DOHH2 (cell line): ENCODE measurements at regions not wholly inside any gene's neighbourhood (a gene's known extent, or its start where the extent isn't known, plus 50 kb on each side); places are given as distances from the start of the nearest gene placed in this dataset.

Experiments
- H3F3A ChIP-seq: fragments of 200-600 bp; sonication (generic), shearing (Covaris generic); 2 replicates; pipeline ENCODE4 v1.6.0; 2016; ENCODE audit warnings: antibody characterized with exemption, mild to moderate bottlenecking; ENCODE audit not compliant: control insufficient read depth, insufficient read depth
- H3K27ac ChIP-seq: fragments of 200-600 bp; sonication (generic); 2 replicates; pipeline ENCODE4 v1.5.1; 2014; ENCODE audit warnings: low read depth, mild to moderate bottlenecking, low read length, moderate library complexity
- H3K27me3 ChIP-seq: fragments of 200-600 bp; sonication (generic); 2 replicates; pipeline ENCODE4 v1.6.1; 2014; ENCODE audit warnings: mild to moderate bottlenecking, low read length, mixed read lengths; ENCODE audit not compliant: control insufficient read depth
- H3K36me3 ChIP-seq: fragments of 200-600 bp; sonication (generic); 2 replicates; pipeline ENCODE4 v1.6.1; 2014; ENCODE audit warnings: mild to moderate bottlenecking, low read length, moderate library complexity, mixed read lengths; ENCODE audit not compliant: control insufficient read depth
- H3K4me1 ChIP-seq: fragments of 200-600 bp; sonication (generic); 2 replicates; pipeline ENCODE4 v1.6.1; 2014; ENCODE audit warnings: mild to moderate bottlenecking, low read length, mixed read lengths; ENCODE audit not compliant: control insufficient read depth
- H3K4me2 ChIP-seq: fragments of 200-600 bp; sonication (generic); 2 replicates; pipeline ENCODE4 v1.6.0; 2014; ENCODE audit warnings: mild to moderate bottlenecking, low read length, moderate library complexity
- H3K4me3 ChIP-seq: fragments of 200-600 bp; sonication (generic); 2 replicates; pipeline ENCODE4 v1.5.1; 2014; ENCODE audit warnings: mild to moderate bottlenecking, low read length, mixed read lengths
- H3K79me2 ChIP-seq: fragments of 200-600 bp; sonication (generic); 2 replicates; pipeline ENCODE4 v1.6.1; 2014; ENCODE audit warnings: mild to moderate bottlenecking, low read length, mixed read lengths; ENCODE audit not compliant: control insufficient read depth
- H3K9me2 ChIP-seq: fragments of 200-600 bp; sonication (generic); replicated peaks from 2 replicates; pipeline ENCODE4 v1.6.1; 2014; ENCODE audit warnings: mild to moderate bottlenecking, low read length, mixed read lengths; ENCODE audit not compliant: control insufficient read depth
- H3K9me3 ChIP-seq: fragments of 200-600 bp; sonication (generic); 2 replicates; pipeline ENCODE4 v1.6.1; 2014; ENCODE audit warnings: antibody characterized with exemption, low read length, mixed read lengths; ENCODE audit not compliant: control insufficient read depth, insufficient read depth
- H4K20me1 ChIP-seq: fragments of 200-600 bp; sonication (generic); 2 replicates; pipeline ENCODE4 v1.6.0; 2014; ENCODE audit warnings: low read depth, mild to moderate bottlenecking, antibody characterized with exemption, low read length, moderate library complexity; ENCODE audit not compliant: control insufficient read depth, insufficient read depth
- CTCF ChIP-seq: fragments of 200-600 bp; sonication (generic); IDR thresholded peaks from one replicate; pipeline ENCODE4 v1.5.1; 2014; ENCODE audit warnings: antibody characterized with exemption, mild to moderate bottlenecking, low read depth, low read length; ENCODE audit not compliant: poor library complexity, severe bottlenecking
- EZH2phosphoT487 ChIP-seq: fragments of 200-600 bp; sonication (generic); IDR thresholded peaks from 2 replicates; pipeline ENCODE4 v1.6.1; 2017; ENCODE audit warnings: borderline replicate concordance, mild to moderate bottlenecking, antibody characterized with exemption, low read length, moderate library complexity, mixed read lengths

DNA sequence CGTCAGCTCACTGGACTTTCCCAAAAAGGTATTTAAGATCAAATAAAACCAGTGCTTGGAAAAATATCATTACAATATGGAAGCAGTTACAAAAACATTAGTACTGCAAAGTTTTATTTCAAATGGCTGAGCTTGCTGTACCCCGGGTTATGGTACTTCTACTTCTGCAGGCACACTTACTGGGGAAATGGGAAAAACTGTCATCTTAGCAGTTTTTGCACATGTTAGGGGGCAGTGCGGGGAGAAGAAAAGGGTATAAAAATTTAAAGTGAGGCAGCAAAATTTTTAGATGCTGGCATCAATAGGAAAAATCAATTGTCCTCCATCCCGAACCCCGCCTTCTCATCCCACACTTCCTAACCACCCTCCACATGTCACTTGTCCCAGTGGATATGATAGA, 133.4 kb downstream of the ATG4C start:
- H3K36me3 ChIP-seq, result no peaks in the 10 kb centered on the region
- no peak overlapping the region for H3K4me3 ChIP-seq
- no peaks in the 10 kb centered on the region for H3K4me1 ChIP-seq
- TF ChIP-seq CTCF (no peak), EZH2phosphoT487 (no peak)
- no peak overlapping the region for H3K27ac ChIP-seq
- H3K4me2 ChIP-seq, result no peak overlapping the region
- no peaks in the 10 kb centered on the region for H3K79me2 ChIP-seq
- H3K27me3 ChIP-seq, result peaks cover 22% of the 10 kb centered on the region
- H3K9me3 ChIP-seq, result no peaks in the 10 kb centered on the region
- H4K20me1 ChIP-seq, result no peaks in the 10 kb centered on the region
- no peaks in the 10 kb centered on the region for H3F3A ChIP-seq
- no peaks in the 10 kb centered on the region for H3K9me2 ChIP-seq

DNA sequence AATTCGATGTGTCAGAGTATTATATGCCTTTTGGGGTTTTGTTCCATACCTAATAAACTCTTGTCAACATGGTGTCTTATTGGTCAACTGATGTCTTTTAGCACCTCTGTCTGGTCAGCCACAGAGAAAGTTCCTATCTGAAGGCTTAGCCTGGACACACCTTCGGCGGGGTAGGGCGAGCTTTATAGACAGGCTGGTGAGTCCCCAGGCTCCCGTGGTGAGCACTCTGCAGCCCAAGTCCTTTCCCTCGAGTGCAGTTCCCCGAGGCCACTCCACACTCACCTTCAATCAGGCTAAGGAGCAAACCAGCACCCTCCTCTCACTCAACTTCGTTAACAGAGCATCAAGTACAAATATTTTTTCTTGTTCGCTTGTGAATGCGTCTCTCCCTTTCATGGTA, 133.9 kb downstream of the ATG4C start:
- no peaks in the 10 kb centered on the region for H4K20me1 ChIP-seq
- H3K4me2 ChIP-seq, result no peak overlapping the region
- H3K9me3 ChIP-seq, result no peaks in the 10 kb centered on the region
- H3K4me3 ChIP-seq, result no peak overlapping the region
- peaks cover 22% of the 10 kb centered on the region for H3K27me3 ChIP-seq
- H3K36me3 ChIP-seq, result no peaks in the 10 kb centered on the region
- no peaks in the 10 kb centered on the region for H3F3A ChIP-seq
- H3K4me1 ChIP-seq, result no peaks in the 10 kb centered on the region
- TF ChIP-seq EZH2phosphoT487, result no peak
- TF ChIP-seq CTCF, result no peak
- H3K79me2 ChIP-seq, result no peaks in the 10 kb centered on the region
- H3K27ac ChIP-seq, result no peak overlapping the region
- no peaks in the 10 kb centered on the region for H3K9me2 ChIP-seq

DNA sequence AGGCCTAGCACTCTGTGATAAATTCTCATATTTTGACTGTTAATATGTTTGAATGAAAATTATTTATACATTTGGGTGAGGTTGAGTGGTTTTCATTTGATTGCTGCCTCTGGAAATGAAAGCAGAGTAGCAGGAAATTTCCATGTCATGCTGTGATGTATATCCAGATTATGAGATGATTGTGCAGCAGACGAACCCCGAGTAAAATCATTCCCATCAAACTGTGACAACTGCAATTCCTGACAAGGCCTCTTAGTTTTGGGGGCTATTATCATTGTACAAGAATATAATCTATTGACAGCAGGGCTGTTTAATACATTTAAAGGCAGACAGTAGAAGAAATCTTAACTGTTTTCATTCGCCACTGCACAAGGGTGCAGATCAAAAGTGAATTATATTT, 134.8 kb downstream of the ATG4C start:
- no peak overlapping the region for H3K4me3 ChIP-seq
- no peaks in the 10 kb centered on the region for H3K9me2 ChIP-seq
- TF ChIP-seq CTCF, result no peak
- no peak overlapping the region for H3K27ac ChIP-seq
- no peaks in the 10 kb centered on the region for H3K9me3 ChIP-seq
- no peaks in the 10 kb centered on the region for H3F3A ChIP-seq
- H3K36me3 ChIP-seq, result no peaks in the 10 kb centered on the region
- no peaks in the 10 kb centered on the region for H4K20me1 ChIP-seq
- peaks cover 22% of the 10 kb centered on the region for H3K27me3 ChIP-seq
- H3K4me2 ChIP-seq, result no peak overlapping the region
- H3K79me2 ChIP-seq, result no peaks in the 10 kb centered on the region
- no peaks in the 10 kb centered on the region for H3K4me1 ChIP-seq

- H3K4me2 ChIP-seq, result no peak overlapping the region
- no peaks in the 10 kb centered on the region for H3F3A ChIP-seq
- no peaks in the 10 kb centered on the region for H3K9me2 ChIP-seq
- H3K4me3 ChIP-seq, result no peak overlapping the region
- H3K27ac ChIP-seq, result no peak overlapping the region
- H3K9me3 ChIP-seq, result no peaks in the 10 kb centered on the region
- H3K27me3 ChIP-seq, result peaks cover 2% of the 10 kb centered on the region; the same call in 1 of the 2 replicates
- no peaks in the 10 kb centered on the region for H3K79me2 ChIP-seq
- TF ChIP-seq CTCF, result no peak
- TF ChIP-seq EZH2phosphoT487, result no peak
- no peaks in the 10 kb centered on the region for H3K36me3 ChIP-seq
- no peaks in the 10 kb centered on the region for H4K20me1 ChIP-seq
- H3K4me1 ChIP-seq, result no peaks in the 10 kb centered on the region
Observed at GRCh38 chr1:62922006-62922405, 138.1 kb downstream of the ATG4C start.
